HCT116 (cell line): ENCODE measurements at regions not wholly inside any gene's neighbourhood (a gene's known extent, or its start where the extent isn't known, plus 50 kb on each side); places are given as distances from the start of the nearest gene placed in this dataset.

Experiments
- ATAC-seq: fragments of 200-7000 bp; cut with Tn5 transposase; 2 replicates; pipeline ENCODE4 v1.9.1; 2020; ENCODE audit warnings: mild to moderate bottlenecking, moderate library complexity
- BruUV-seq: library from RNA; stranded (reverse); fragments of 400-500 nt; replicated peaks from 2 replicates; lab custom pipeline; 2021; lab: Mats Ljungman, UMichigan
- CTCF ChIA-PET: fragments of 300-600 bp; sonication (Branson Sonifier 250); formaldehyde crosslinking; loops from one replicate; lab custom pipeline; 2021; ENCODE audit warnings: antibody characterized with exemption; lab: Charles Lee
- POLR2A ChIA-PET: fragments of 300-600, 350-600 bp; sonication (Branson Sonifier 250); formaldehyde crosslinking; loops from one replicate; lab custom pipeline; 2021; ENCODE audit warnings: antibody characterized with exemption; lab: Charles Lee
- RAD21 ChIA-PET, 2 experiments: fragments of 300-600 bp; sonication (Branson Sonifier 250); formaldehyde crosslinking; loops; one replicate each; lab custom pipeline; 2023; ENCODE audit warnings: low total read pairs in 2 of 2; ENCODE audit not compliant: uncharacterized antibody in 2 of 2, unreplicated experiment in 2 of 2, low non-redundant PET in 1 of 2; lab: Charles Lee
- DNase-seq: peaks from one replicate; pipeline ENCODE4 v3.0.0-alpha.2; 2010; ENCODE audit warnings: low read depth, low spot score
- H2AFZ ChIP-seq: fragments of 200-600 bp; shearing (Covaris generic), sonication (generic); 2 replicates; pipeline ENCODE4 v1.6.1; 2017; ENCODE audit warnings: low read depth, mixed run types, mixed read lengths, antibody characterized with exemption, low read length; ENCODE audit not compliant: poor library complexity, severe bottlenecking
- H3K27ac ChIP-seq: 2 replicates; pipeline ENCODE4 v1.5.1; 2012; ENCODE audit warnings: low read depth, low read length
- H3K27me3 ChIP-seq: fragments of 200-600 bp; sonication (generic); 2 replicates; pipeline ENCODE4 v1.6.1; 2016; ENCODE audit warnings: mixed run types, low read length, mixed read lengths; ENCODE audit not compliant: insufficient read depth
- H3K36me3 ChIP-seq, 2 experiments: fragments of 200-500 bp in 1 of 2; fragments of 200-600 bp in 1 of 2; sonication (Bioruptor generic) in 1 of 2; sonication (generic) in 1 of 2; 2 replicates each; pipeline versions ENCODE4 v1.5.1 to v1.6.1; 2014 to 2016; ENCODE audit warnings: low read length in 2 of 2, inconsistent platforms in 1 of 2, mixed read lengths in 1 of 2, mixed run types in 1 of 2; ENCODE audit not compliant: insufficient read depth in 2 of 2, control insufficient read depth in 1 of 2
- H3K4me1 ChIP-seq, 2 experiments: fragments of 200-600 bp in 1 of 2; sonication (generic) in 1 of 2; 2 replicates each; pipeline versions ENCODE4 v1.5.1 to v1.6.1; 2012 to 2017; ENCODE audit warnings: low read length in 2 of 2, inconsistent platforms in 1 of 2, mild to moderate bottlenecking in 1 of 2, mixed read lengths in 1 of 2, mixed run types in 1 of 2, moderate library complexity in 1 of 2; ENCODE audit not compliant: insufficient read depth in 2 of 2, control insufficient read depth in 1 of 2
- H3K4me2 ChIP-seq: fragments of 200-600 bp; sonication (generic); 2 replicates; pipeline ENCODE4 v1.6.1; 2017; ENCODE audit warnings: mixed run types, low read length, mixed read lengths
- H3K4me3 ChIP-seq, 2 experiments: fragments of 200-600 bp in 1 of 2; sonication (generic) in 1 of 2; replicated peaks in 1 of 2; 2 replicates each; pipeline ENCODE4 v1.5.1; 2011 to 2016; ENCODE audit warnings: low read length in 2 of 2, control low read depth in 1 of 2, low read depth in 1 of 2, mild to moderate bottlenecking in 1 of 2, mixed read lengths in 1 of 2, mixed run types in 1 of 2
- H3K79me2 ChIP-seq: fragments of 200-600 bp; sonication (generic); 2 replicates; pipeline ENCODE4 v1.6.1; 2017; ENCODE audit warnings: mild to moderate bottlenecking, mixed run types, low read length, moderate library complexity, mixed read lengths; ENCODE audit not compliant: insufficient read depth
- H3K9ac ChIP-seq: fragments of 200-600 bp; sonication (generic); 2 replicates; pipeline ENCODE4 v1.6.1; 2016; ENCODE audit warnings: low read length, mixed read lengths
- H3K9me2 ChIP-seq: fragments of 200-600 bp; sonication (generic), shearing (Covaris generic); 2 replicates; pipeline ENCODE4 v1.6.1; 2017; ENCODE audit warnings: mixed run types, mild to moderate bottlenecking, moderate library complexity; ENCODE audit not compliant: insufficient read depth
- H3K9me3 ChIP-seq, 2 experiments: fragments of 200-500 bp in 1 of 2; fragments of 200-600 bp in 1 of 2; sonication (Bioruptor generic) in 1 of 2; sonication (generic) in 1 of 2; 2 replicates each; pipeline ENCODE4 v1.6.1; 2014 to 2017; ENCODE audit warnings: low read length in 2 of 2, mixed read lengths in 2 of 2, inconsistent platforms in 1 of 2, low read depth in 1 of 2, mild to moderate bottlenecking in 1 of 2, mixed run types in 1 of 2, moderate library complexity in 1 of 2; ENCODE audit not compliant: control insufficient read depth in 1 of 2, insufficient read depth in 1 of 2
- H4K20me1 ChIP-seq: fragments of 200-600 bp; sonication (generic), shearing (Covaris generic); 2 replicates; pipeline ENCODE4 v1.6.1; 2017; ENCODE audit warnings: mixed run types, mild to moderate bottlenecking, moderate library complexity; ENCODE audit not compliant: insufficient read depth
- ATF3 ChIP-seq: IDR thresholded peaks from 2 replicates; pipeline ENCODE4 v1.6.1; 2012
- CBX3 ChIP-seq: IDR thresholded peaks from 2 replicates; pipeline ENCODE4 v1.6.1; 2012; ENCODE audit warnings: low read depth
- CEBPB ChIP-seq: IDR thresholded peaks from 2 replicates; pipeline ENCODE4 v1.6.1; 2012; ENCODE audit warnings: low read depth
- EGR1 ChIP-seq: IDR thresholded peaks from 2 replicates; pipeline ENCODE4 v1.6.1; 2012; ENCODE audit warnings: low read depth
- ELF1 ChIP-seq: IDR thresholded peaks from 2 replicates; pipeline ENCODE4 v1.6.1; 2012; ENCODE audit warnings: low read depth, borderline replicate concordance
- EZH2phosphoT487 ChIP-seq: fragments of 200-600 bp; IDR thresholded peaks from 2 replicates; pipeline ENCODE4 v1.6.1; 2018; ENCODE audit warnings: antibody characterized with exemption, borderline replicate concordance
- FOSL1 ChIP-seq: IDR thresholded peaks from 2 replicates; pipeline ENCODE4 v1.6.1; 2012; ENCODE audit warnings: low read depth
- POLR2AphosphoS5 ChIP-seq: IDR thresholded peaks from 2 replicates; pipeline ENCODE4 v1.6.1; 2011; ENCODE audit warnings: mild to moderate bottlenecking, low read depth, low read length, moderate library complexity
- SP1 ChIP-seq: IDR thresholded peaks from 2 replicates; pipeline ENCODE4 v1.6.1; 2012; ENCODE audit warnings: low read depth
- TCF7L2 ChIP-seq: IDR thresholded peaks from 2 replicates; pipeline ENCODE4 v1.7.0; 2011; ENCODE audit warnings: borderline replicate concordance, inconsistent platforms; ENCODE audit not compliant: insufficient read depth, insufficient read length; ENCODE audit errors: extremely low read depth
- YY1 ChIP-seq: IDR thresholded peaks from 2 replicates; pipeline ENCODE4 v1.6.1; 2011; ENCODE audit warnings: low read length, low read depth, moderate library complexity, mild to moderate bottlenecking; ENCODE audit not compliant: insufficient replicate concordance; ENCODE audit errors: extremely low read depth
- ZNF274 ChIP-seq: fragments of 200-500 bp; sonication (Bioruptor generic); IDR thresholded peaks from 2 replicates; pipeline ENCODE4 v1.6.1; 2014; ENCODE audit warnings: mild to moderate bottlenecking, low read depth, low read length, inconsistent platforms
- intact Hi-C: fragments of 100-400 bp; cut with micrococcal nuclease; formaldehyde crosslinking; loops from 2 replicates; pipeline ENCODE4 v1.10.0; 2022
- TF ChIP-seq, protein P1 (sequence below): IDR thresholded peaks from 2 replicates; pipeline ENCODE4 v1.6.1; 2012; ENCODE audit warnings: low read depth

DNA sequence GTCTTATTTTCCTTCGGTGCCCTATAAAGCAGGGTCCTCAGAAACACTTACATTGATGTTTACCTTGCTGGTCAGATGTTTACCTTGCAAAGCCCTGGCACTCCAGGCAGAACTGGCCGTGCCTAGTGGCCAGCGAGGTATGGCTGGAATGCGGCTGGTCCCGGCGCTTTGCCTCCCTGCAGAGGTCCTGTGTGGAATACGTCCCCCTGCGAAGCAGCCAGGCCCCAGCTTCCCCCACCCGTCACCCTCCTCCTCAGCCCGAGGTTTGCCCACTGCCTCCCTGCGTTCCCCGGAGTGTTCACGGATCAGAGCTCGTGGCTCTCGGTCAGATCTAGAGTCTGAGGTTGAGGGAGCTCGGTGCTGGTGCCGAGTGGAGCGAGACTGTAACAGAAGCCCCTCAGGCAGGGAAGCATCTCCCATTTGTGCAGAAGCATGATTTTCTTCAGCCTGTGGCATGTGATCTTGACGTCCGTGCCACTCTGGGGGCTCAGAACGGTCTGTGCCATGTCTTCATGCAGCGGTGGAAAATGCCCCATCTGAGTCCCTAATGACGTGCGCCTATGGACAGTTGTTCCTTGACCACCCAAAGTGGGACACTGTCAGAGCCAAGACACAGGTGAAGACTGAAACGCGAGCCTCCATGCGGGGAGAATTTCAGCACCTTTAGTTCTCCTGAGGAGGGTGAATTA is 54.8 kb upstream of the SOX1 start:
- H3K9me3 ChIP-seq = no peaks in the 10 kb centered on the region
- no peak for ATAC-seq
- intact Hi-C loops = no loop called here
- no TSS peak for BruUV-seq
- H2AFZ ChIP-seq = no peak overlapping the region
- ChIA-PET CTCF (no interaction called here), RAD21 (no interaction called here), POLR2A (no interaction called here)
- no peak overlapping the region for H3K4me3 ChIP-seq
- H3K9ac ChIP-seq = no peak overlapping the region
- no peaks in the 10 kb centered on the region for H3K4me1 ChIP-seq
- no peaks in the 10 kb centered on the region for H3K9me2 ChIP-seq
- no peaks in the 10 kb centered on the region for H3K36me3 ChIP-seq
- no peaks in the 10 kb centered on the region for H3K79me2 ChIP-seq
- TF ChIP-seq YY1 = no peak
- TF ChIP-seq ZNF274 = no peak
- no peak for TF ChIP-seq POLR2AphosphoS5
- TF ChIP-seq, protein P1, sequence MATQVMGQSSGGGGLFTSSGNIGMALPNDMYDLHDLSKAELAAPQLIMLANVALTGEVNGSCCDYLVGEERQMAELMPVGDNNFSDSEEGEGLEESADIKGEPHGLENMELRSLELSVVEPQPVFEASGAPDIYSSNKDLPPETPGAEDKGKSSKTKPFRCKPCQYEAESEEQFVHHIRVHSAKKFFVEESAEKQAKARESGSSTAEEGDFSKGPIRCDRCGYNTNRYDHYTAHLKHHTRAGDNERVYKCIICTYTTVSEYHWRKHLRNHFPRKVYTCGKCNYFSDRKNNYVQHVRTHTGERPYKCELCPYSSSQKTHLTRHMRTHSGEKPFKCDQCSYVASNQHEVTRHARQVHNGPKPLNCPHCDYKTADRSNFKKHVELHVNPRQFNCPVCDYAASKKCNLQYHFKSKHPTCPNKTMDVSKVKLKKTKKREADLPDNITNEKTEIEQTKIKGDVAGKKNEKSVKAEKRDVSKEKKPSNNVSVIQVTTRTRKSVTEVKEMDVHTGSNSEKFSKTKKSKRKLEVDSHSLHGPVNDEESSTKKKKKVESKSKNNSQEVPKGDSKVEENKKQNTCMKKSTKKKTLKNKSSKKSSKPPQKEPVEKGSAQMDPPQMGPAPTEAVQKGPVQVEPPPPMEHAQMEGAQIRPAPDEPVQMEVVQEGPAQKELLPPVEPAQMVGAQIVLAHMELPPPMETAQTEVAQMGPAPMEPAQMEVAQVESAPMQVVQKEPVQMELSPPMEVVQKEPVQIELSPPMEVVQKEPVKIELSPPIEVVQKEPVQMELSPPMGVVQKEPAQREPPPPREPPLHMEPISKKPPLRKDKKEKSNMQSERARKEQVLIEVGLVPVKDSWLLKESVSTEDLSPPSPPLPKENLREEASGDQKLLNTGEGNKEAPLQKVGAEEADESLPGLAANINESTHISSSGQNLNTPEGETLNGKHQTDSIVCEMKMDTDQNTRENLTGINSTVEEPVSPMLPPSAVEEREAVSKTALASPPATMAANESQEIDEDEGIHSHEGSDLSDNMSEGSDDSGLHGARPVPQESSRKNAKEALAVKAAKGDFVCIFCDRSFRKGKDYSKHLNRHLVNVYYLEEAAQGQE = no peak
- no peak for TF ChIP-seq EZH2phosphoT487
- no peak for TF ChIP-seq ATF3
- TF ChIP-seq CBX3 = no peak
- no peak for TF ChIP-seq ELF1
- TF ChIP-seq CEBPB = no peak
- no peak for TF ChIP-seq TCF7L2
- no peak for TF ChIP-seq EGR1
- TF ChIP-seq FOSL1 = no peak
- TF ChIP-seq SP1 = no peak
- TF ChIP-seq, all 23 proteins: peak for 0
- Histone ChIP-seq H3K4me2 (no peak overlapping the region), H3K27me3 (peaks cover 6% of the 10 kb centered on the region; the same call in 1 of the 2 replicates), H3K27ac (no peak overlapping the region), H4K20me1 (no peaks in the 10 kb centered on the region)
- DNase-seq = no peak
